Loucy (cell line): ENCODE measurements at regions not wholly inside any gene's neighbourhood (a gene's known extent, or its start where the extent isn't known, plus 50 kb on each side); places are given as distances from the start of the nearest gene placed in this dataset.

Source experiments
- H2AFZ ChIP-seq: fragments of 200-600 bp; sonication (generic); 2 replicates; pipeline ENCODE4 v1.6.0; 2016; ENCODE audit warnings: antibody characterized with exemption, mild to moderate bottlenecking, low read length, moderate library complexity
- H3F3A ChIP-seq: fragments of 200-600 bp; 2 replicates; pipeline ENCODE4 v1.6.0; 2016; ENCODE audit warnings: antibody characterized with exemption, low read depth, mild to moderate bottlenecking
- H3K27me3 ChIP-seq: fragments of 200-600 bp; sonication (generic); 2 replicates; pipeline ENCODE4 v1.6.1; 2014; ENCODE audit warnings: low read length, mild to moderate bottlenecking; ENCODE audit not compliant: insufficient read depth, poor library complexity, severe bottlenecking
- H3K36me3 ChIP-seq: fragments of 200-600 bp; sonication (generic); 2 replicates; pipeline ENCODE4 v1.6.1; 2016; ENCODE audit warnings: low read length; ENCODE audit not compliant: insufficient read depth
- H3K4me1 ChIP-seq: fragments of 200-600 bp; sonication (generic); 2 replicates; pipeline ENCODE4 v1.5.1; 2014; ENCODE audit warnings: low read length, mild to moderate bottlenecking; ENCODE audit not compliant: insufficient read depth, poor library complexity, severe bottlenecking
- H3K4me2 ChIP-seq: fragments of 200-600 bp; sonication (generic); 2 replicates; pipeline ENCODE4 v1.6.0; 2014; ENCODE audit warnings: antibody characterized with exemption, low read length, low read depth, mild to moderate bottlenecking; ENCODE audit not compliant: poor library complexity, severe bottlenecking
- H3K4me3 ChIP-seq: fragments of 200-600 bp; sonication (generic); 2 replicates; pipeline ENCODE4 v1.5.1; 2014; ENCODE audit warnings: low read length, mild to moderate bottlenecking, mixed read lengths; ENCODE audit not compliant: poor library complexity, severe bottlenecking
- H3K79me2 ChIP-seq: fragments of 200-600 bp; sonication (generic); 2 replicates; pipeline ENCODE4 v1.6.1; 2014; ENCODE audit warnings: low read length; ENCODE audit not compliant: insufficient read depth
- H3K9ac ChIP-seq: fragments of 200-600 bp; sonication (generic); 2 replicates; pipeline ENCODE4 v1.6.0; 2014; ENCODE audit warnings: mild to moderate bottlenecking, low read depth, low read length, moderate library complexity; ENCODE audit not compliant: poor library complexity, severe bottlenecking
- H3K9me2 ChIP-seq: fragments of 200-600 bp; sonication (generic); replicated peaks from 2 replicates; pipeline ENCODE4 v1.6.1; 2016; ENCODE audit warnings: low read depth, low read length, mixed read lengths
- H3K9me3 ChIP-seq: fragments of 200-600 bp; sonication (generic); 2 replicates; pipeline ENCODE4 v1.6.1; 2014; ENCODE audit warnings: mild to moderate bottlenecking, antibody characterized with exemption, low read length, low read depth; ENCODE audit not compliant: insufficient read depth
- H4K20me1 ChIP-seq: fragments of 200-600 bp; sonication (generic); 2 replicates; pipeline ENCODE4 v1.6.0; 2014; ENCODE audit warnings: antibody characterized with exemption, low read length, mild to moderate bottlenecking; ENCODE audit not compliant: insufficient read depth, poor library complexity, severe bottlenecking
- CTCF ChIP-seq: fragments of 200-600 bp; sonication (generic); conservative IDR thresholded peaks from 2 replicates; pipeline ENCODE4 v1.5.1; 2014; ENCODE audit warnings: mild to moderate bottlenecking, antibody characterized with exemption, low read length
- EZH2phosphoT487 ChIP-seq: fragments of 200-600 bp; IDR thresholded peaks from 2 replicates; pipeline ENCODE4 v1.6.1; 2018; ENCODE audit warnings: antibody characterized with exemption, mild to moderate bottlenecking, moderate library complexity, borderline replicate concordance

- no peaks in the 10 kb centered on the region for H3K27me3 ChIP-seq
- H3K9me2 ChIP-seq: no peaks in the 10 kb centered on the region
- no peaks in the 10 kb centered on the region for H3K9me3 ChIP-seq
- H3F3A ChIP-seq: no peaks in the 10 kb centered on the region
- no peak overlapping the region for H3K9ac ChIP-seq
- no peak overlapping the region for H3K4me3 ChIP-seq
- no peak overlapping the region for H3K4me2 ChIP-seq
- no peak overlapping the region for H2AFZ ChIP-seq
- no peaks in the 10 kb centered on the region for H4K20me1 ChIP-seq
- no peaks in the 10 kb centered on the region for H3K36me3 ChIP-seq
- H3K4me1 ChIP-seq: no peaks in the 10 kb centered on the region
- no peaks in the 10 kb centered on the region for H3K79me2 ChIP-seq
- TF ChIP-seq EZH2phosphoT487: no peak
- no peak for TF ChIP-seq CTCF
These were observed 161.0 kb upstream of the KAZN start for GRCh38 chr1:14437417-14437918.

DNA sequence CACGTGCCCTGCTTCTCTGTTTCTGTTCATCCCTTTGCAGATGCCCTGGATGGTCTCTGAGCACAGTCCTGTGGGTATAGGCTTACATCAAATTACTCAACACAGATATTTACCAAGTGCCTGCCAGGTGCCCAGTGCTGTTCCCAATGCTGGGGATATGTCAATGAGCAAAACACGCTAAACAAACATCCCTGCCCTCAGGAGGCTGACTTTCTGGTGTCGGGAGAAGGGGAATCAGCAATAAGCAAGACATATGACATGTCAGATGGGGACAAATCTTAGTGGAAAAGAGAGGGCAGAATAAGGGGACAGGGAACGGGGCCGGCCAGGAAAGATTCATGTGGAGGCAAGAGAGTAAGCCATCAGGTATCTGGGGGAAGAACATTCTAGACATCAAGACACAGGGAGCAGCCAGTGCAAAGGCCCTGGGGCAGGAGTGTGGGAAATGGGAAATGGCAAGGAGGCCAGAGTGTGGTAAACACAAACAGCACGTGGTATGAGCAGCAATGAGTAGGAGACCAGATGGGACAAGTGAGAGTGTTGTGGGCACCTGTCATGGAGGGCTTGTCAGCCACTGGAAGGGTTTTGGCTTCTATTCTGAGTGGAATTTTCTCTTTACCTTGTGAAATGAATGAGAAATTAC is 160.2 kb upstream of the KAZN start:
- TF ChIP-seq EZH2phosphoT487 (no peak), CTCF (no peak)
- H3K4me1 ChIP-seq: no peaks in the 10 kb centered on the region
- no peaks in the 10 kb centered on the region for H3K79me2 ChIP-seq
- no peaks in the 10 kb centered on the region for H3K9me3 ChIP-seq
- no peaks in the 10 kb centered on the region for H3F3A ChIP-seq
- H3K36me3 ChIP-seq: no peaks in the 10 kb centered on the region
- no peaks in the 10 kb centered on the region for H3K9me2 ChIP-seq
- no peak overlapping the region for H3K4me3 ChIP-seq
- H3K9ac ChIP-seq: no peak overlapping the region
- H3K4me2 ChIP-seq: no peak overlapping the region
- H3K27me3 ChIP-seq: no peaks in the 10 kb centered on the region
- no peak overlapping the region for H2AFZ ChIP-seq
- H4K20me1 ChIP-seq: no peaks in the 10 kb centered on the region

DNA sequence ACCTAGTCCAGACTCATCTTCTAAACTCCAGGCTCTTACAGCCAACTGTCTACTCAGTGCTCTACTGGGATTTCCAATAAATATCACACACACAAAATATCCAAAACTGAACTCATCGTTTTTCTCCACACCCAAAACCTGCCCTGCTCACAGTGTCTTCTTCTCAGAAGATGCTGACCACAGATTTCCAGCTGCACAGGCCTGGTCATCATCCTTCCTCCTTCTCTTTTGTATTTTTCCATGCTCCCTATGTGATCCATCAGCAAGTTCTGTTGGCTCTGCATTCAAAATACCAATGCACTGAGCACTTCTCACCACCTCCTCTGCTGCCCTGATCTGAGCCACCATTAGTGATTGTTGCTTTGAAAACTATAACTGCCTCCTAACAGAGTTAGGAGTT is 159.5 kb upstream of the KAZN start:
- H3K36me3 ChIP-seq: no peaks in the 10 kb centered on the region
- H3K9me2 ChIP-seq: no peaks in the 10 kb centered on the region
- no peaks in the 10 kb centered on the region for H3K79me2 ChIP-seq
- no peaks in the 10 kb centered on the region for H3K9me3 ChIP-seq
- TF ChIP-seq EZH2phosphoT487 (no peak), CTCF (no peak)
- no peaks in the 10 kb centered on the region for H3K27me3 ChIP-seq
- H4K20me1 ChIP-seq: no peaks in the 10 kb centered on the region
- no peak overlapping the region for H2AFZ ChIP-seq
- H3F3A ChIP-seq: no peaks in the 10 kb centered on the region
- no peak overlapping the region for H3K9ac ChIP-seq
- H3K4me2 ChIP-seq: no peak overlapping the region
- H3K4me1 ChIP-seq: no peaks in the 10 kb centered on the region
- no peak overlapping the region for H3K4me3 ChIP-seq
